Hepatocyte (in vitro differentiated cells): ENCODE measurements at regions not wholly inside any gene's neighbourhood (a gene's known extent, or its start where the extent isn't known, plus 50 kb on each side); places are given as distances from the start of the nearest gene placed in this dataset.

Experiments
- DNase-seq: peaks from one replicate; pipeline ENCODE4 v3.0.0-alpha.2; 2016; ENCODE audit warnings: low spot score
- H2AFZ ChIP-seq: fragments of 200-600 bp; sonication (generic); 2 replicates; pipeline ENCODE4 v1.6.0; 2016; ENCODE audit warnings: antibody characterized with exemption, mild to moderate bottlenecking
- H3K27ac ChIP-seq: fragments of 200-600 bp; sonication (generic); 2 replicates; pipeline ENCODE4 v1.5.1; 2016; ENCODE audit warnings: mild to moderate bottlenecking
- H3K27me3 ChIP-seq: fragments of 200-600 bp; sonication (generic); 2 replicates; pipeline ENCODE4 v1.6.1; 2016
- H3K36me3 ChIP-seq: fragments of 200-600 bp; sonication (generic); replicated peaks from 2 replicates; pipeline ENCODE4 v1.5.1; 2016; ENCODE audit warnings: low read depth; ENCODE audit not compliant: insufficient read depth
- H3K4me1 ChIP-seq: fragments of 200-600 bp; sonication (generic); 2 replicates; pipeline ENCODE4 v1.5.1; 2016; ENCODE audit warnings: mild to moderate bottlenecking, moderate library complexity; ENCODE audit not compliant: insufficient read depth
- H3K4me2 ChIP-seq: fragments of 200-600 bp; sonication (generic); 2 replicates; pipeline ENCODE4 v1.6.0; 2016
- H3K4me3 ChIP-seq: fragments of 200-600 bp; sonication (generic); 2 replicates; pipeline ENCODE4 v1.5.1; 2016; ENCODE audit warnings: mild to moderate bottlenecking
- H3K79me2 ChIP-seq: fragments of 200-600 bp; sonication (generic); 2 replicates; pipeline ENCODE4 v1.6.0; 2017; ENCODE audit warnings: mild to moderate bottlenecking
- H3K9me2 ChIP-seq: fragments of 200-600 bp; sonication (generic); replicated peaks from 2 replicates; pipeline ENCODE4 v1.6.0; 2017; ENCODE audit warnings: mild to moderate bottlenecking; ENCODE audit not compliant: insufficient read depth
- H3K9me3 ChIP-seq: fragments of 200-600 bp; sonication (generic); 2 replicates; pipeline ENCODE4 v1.5.1; 2016; ENCODE audit warnings: low read depth, mild to moderate bottlenecking
- H4K20me1 ChIP-seq: fragments of 200-600 bp; sonication (generic); 2 replicates; pipeline ENCODE4 v1.6.0; 2016; ENCODE audit warnings: mild to moderate bottlenecking; ENCODE audit not compliant: insufficient read depth, poor library complexity, severe bottlenecking
- CTCF ChIP-seq: fragments of 200-600 bp; sonication (generic); IDR thresholded peaks from 2 replicates; pipeline ENCODE4 v1.5.1; 2016; ENCODE audit warnings: antibody characterized with exemption, mild to moderate bottlenecking; ENCODE audit not compliant: poor library complexity
- EZH2 ChIP-seq: fragments of 200-600 bp; sonication (generic); IDR thresholded peaks from 2 replicates; pipeline ENCODE4 v1.6.1; 2016; ENCODE audit warnings: antibody characterized with exemption, mild to moderate bottlenecking, borderline replicate concordance
- EZH2phosphoT487 ChIP-seq: fragments of 200-600 bp; sonication (generic); IDR thresholded peaks from one replicate; pipeline ENCODE4 v1.6.1; 2018; ENCODE audit warnings: antibody characterized with exemption, mild to moderate bottlenecking, low read depth, moderate library complexity; ENCODE audit not compliant: unreplicated experiment, severe bottlenecking
- WGBS: methylation state at CpG from one replicate; pipeline ENCODE4 v1.1.6; 2016; ENCODE audit warnings: low lambda C conversion rate; ENCODE audit errors: missing lambda C conversion rate; 5-methylcytosine and 5-hydroxymethylcytosine counted together

- Histone ChIP-seq H3K9me3 (no peaks in the 10 kb centered on the region), H2AFZ (no peak overlapping the region), H3K27me3 (no peaks in the 10 kb centered on the region), H3K4me1 (no peaks in the 10 kb centered on the region), H4K20me1 (no peaks in the 10 kb centered on the region), H3K79me2 (no peaks in the 10 kb centered on the region), H3K4me2 (no peak overlapping the region), H3K36me3 (no peaks in the 10 kb centered on the region), H3K4me3 (no peak overlapping the region), H3K9me2 (no peaks in the 10 kb centered on the region), H3K27ac (no peak overlapping the region)
- WGBS = 65% methylated on average over 4 of the region's 4 CpGs
- TF ChIP-seq EZH2 (no peak), EZH2phosphoT487 (no peak), CTCF (no peak)
- no peak for DNase-seq
These were observed 321.7 kb downstream of the ANKRD50 start for GRCh38 chr4:124390861-124391260.

GRCh38 chr4:124396333-124396732 is 316.2 kb downstream of the ANKRD50 start:
- Histone ChIP-seq H3K4me3 (no peak overlapping the region), H4K20me1 (no peaks in the 10 kb centered on the region), H3K9me3 (no peaks in the 10 kb centered on the region), H3K4me2 (no peak overlapping the region), H3K27ac (no peak overlapping the region), H3K27me3 (no peaks in the 10 kb centered on the region), H2AFZ (no peak overlapping the region), H3K4me1 (no peaks in the 10 kb centered on the region), H3K9me2 (no peaks in the 10 kb centered on the region), H3K36me3 (no peaks in the 10 kb centered on the region), H3K79me2 (no peaks in the 10 kb centered on the region)
- DNase-seq = no peak
- TF ChIP-seq EZH2 (no peak), EZH2phosphoT487 (no peak), CTCF (no peak)
- WGBS = 94% methylated on average over 3 of the region's 3 CpGs

DNA sequence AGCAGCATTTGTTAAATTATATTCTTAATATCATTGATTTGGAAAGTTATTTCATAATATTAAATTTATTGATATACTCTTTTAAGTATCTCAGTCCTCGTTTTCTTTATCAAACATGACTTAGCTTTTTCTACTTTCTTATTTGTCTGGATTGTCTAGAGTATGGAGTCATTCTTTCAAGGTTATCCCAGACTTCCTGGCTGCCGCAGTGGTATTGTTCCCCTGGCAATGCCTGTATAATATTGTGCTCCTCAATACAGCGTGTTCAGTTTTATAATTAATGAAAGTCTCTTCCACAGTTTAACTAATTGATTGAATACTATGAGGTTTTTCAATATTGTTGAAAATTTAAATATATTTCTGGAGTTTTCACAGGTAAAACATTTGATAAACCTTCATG is 310.9 kb downstream of the ANKRD50 start:
- H3K9me3 ChIP-seq = no peaks in the 10 kb centered on the region
- H3K4me3 ChIP-seq = no peak overlapping the region
- TF ChIP-seq EZH2phosphoT487 = no peak
- no peak for TF ChIP-seq CTCF
- TF ChIP-seq EZH2 = no peak
- 81% methylated on average over 3 of the region's 3 CpGs for WGBS
- H3K36me3 ChIP-seq = no peaks in the 10 kb centered on the region
- H3K4me2 ChIP-seq = no peak overlapping the region
- no peak overlapping the region for H3K27ac ChIP-seq
- DNase-seq = no peak
- no peak overlapping the region for H2AFZ ChIP-seq
- no peaks in the 10 kb centered on the region for H3K79me2 ChIP-seq
- H4K20me1 ChIP-seq = no peaks in the 10 kb centered on the region
- no peaks in the 10 kb centered on the region for H3K9me2 ChIP-seq
- H3K4me1 ChIP-seq = no peaks in the 10 kb centered on the region
- H3K27me3 ChIP-seq = no peaks in the 10 kb centered on the region

DNA sequence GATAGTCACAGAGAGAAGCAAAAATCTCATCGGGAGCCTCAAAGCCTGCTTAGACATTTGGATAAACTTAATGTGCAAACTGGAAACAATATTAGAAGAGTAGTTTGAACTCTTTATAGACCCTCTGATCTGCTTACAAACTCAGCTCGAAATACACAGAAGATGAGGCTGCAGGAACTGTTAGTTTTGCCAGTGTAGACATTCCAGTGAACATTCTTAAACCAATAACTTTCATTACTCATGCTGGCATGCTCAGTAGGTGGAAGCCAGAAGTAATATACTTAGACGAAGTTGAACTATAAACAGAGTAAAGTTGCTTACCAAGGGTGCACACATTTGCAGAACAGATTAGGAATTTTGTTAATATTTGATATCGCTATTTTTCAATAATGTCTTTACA is 303.5 kb downstream of the ANKRD50 start:
- no peak overlapping the region for H3K27ac ChIP-seq
- DNase-seq = no peak
- no peak overlapping the region for H3K4me2 ChIP-seq
- no peaks in the 10 kb centered on the region for H4K20me1 ChIP-seq
- no peaks in the 10 kb centered on the region for H3K4me1 ChIP-seq
- no peak overlapping the region for H2AFZ ChIP-seq
- H3K27me3 ChIP-seq = no peaks in the 10 kb centered on the region
- TF ChIP-seq EZH2phosphoT487 (no peak), CTCF (no peak), EZH2 (no peak)
- 79% methylated on average over 4 of the region's 4 CpGs for WGBS
- no peaks in the 10 kb centered on the region for H3K9me3 ChIP-seq
- H3K36me3 ChIP-seq = no peaks in the 10 kb centered on the region
- H3K4me3 ChIP-seq = no peak overlapping the region
- H3K79me2 ChIP-seq = no peaks in the 10 kb centered on the region
- no peaks in the 10 kb centered on the region for H3K9me2 ChIP-seq
